ENCODE measurements at regions not wholly inside any gene's neighbourhood (a gene's known extent, or its start where the extent isn't known, plus 50 kb on each side); places are given as distances from the start of the nearest gene placed in this dataset.
"Not testable (repeated sequence)": the region's sequence is repeated elsewhere in the genome, so short reads cannot be mapped to it uniquely, and the experiment has no call there.

DNA sequence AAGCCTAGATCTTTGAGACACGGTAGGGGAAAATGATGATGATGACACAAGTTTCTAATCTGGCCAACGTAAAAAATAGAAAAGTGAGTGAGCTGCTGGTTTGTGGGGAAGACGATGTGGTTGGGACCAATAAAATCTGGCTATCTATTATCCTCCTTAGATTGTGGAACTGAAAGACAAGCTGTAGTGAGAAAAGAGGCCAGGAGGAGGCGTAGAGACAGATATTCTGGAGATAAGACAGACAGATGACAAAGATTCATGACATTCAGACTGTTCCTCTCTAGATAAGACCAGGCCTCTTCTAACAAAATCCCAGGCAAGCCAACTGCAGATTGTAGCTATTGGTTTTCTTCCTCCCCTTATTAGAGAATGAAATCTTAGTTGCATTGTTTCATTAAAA lies 376.3 kb upstream of the UBE2E3 start:
- Mint-ChIP-seq H3K36me3 (no peaks in the 10 kb centered on the region), H3K9me3 (no peaks in the 10 kb centered on the region), H3K4me1 (no peaks in the 10 kb centered on the region), H3K27me3 (ENCODE audit: low read depth in 3 of 3) (no peaks in the 10 kb centered on the region), H3K27ac (no peak overlapping the region), H3K4me3 (no peak overlapping the region)
- no peak for DNase-seq

GRCh38 chr2:180601016-180601415 lies 379.4 kb upstream of the UBE2E3 start:
- no peak overlapping the region for H3K4me3 Mint-ChIP-seq
- no peak overlapping the region for H3K27ac Mint-ChIP-seq
- no peaks in the 10 kb centered on the region for H3K27me3 Mint-ChIP-seq (ENCODE audit: low read depth in 3 of 3)
- H3K36me3 Mint-ChIP-seq: no peaks in the 10 kb centered on the region
- H3K4me1 Mint-ChIP-seq: no peaks in the 10 kb centered on the region
- no peaks in the 10 kb centered on the region for H3K9me3 Mint-ChIP-seq
- no peak for DNase-seq

DNA sequence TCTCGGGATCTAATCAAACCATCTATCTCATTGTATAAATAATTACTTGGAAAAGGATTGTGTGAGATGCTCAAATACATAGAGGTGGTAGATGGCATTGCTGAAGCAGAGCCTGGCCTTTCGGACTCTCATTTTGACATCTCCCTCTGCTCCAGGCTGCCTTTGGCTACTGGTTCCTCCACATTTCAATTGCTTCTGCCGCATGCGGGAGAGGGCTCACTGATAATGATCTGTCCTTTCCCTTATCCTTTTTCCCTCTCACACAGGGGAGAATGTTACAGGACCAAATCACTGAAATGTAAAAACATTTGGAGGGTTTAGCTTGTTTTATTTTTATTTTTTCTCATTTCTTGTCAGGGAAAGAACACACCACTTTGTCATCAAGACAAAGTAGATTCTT lies 380.6 kb upstream of the UBE2E3 start:
- H3K9me3 Mint-ChIP-seq: no peaks in the 10 kb centered on the region
- H3K4me3 Mint-ChIP-seq: no peak overlapping the region
- no peak overlapping the region for H3K27ac Mint-ChIP-seq
- H3K36me3 Mint-ChIP-seq: no peaks in the 10 kb centered on the region
- no peak for DNase-seq
- peaks cover 0 to 1% (median 0%) of the 10 kb centered on the region in 3 donors for H3K27me3 Mint-ChIP-seq (ENCODE audit: low read depth in 3 of 3)
- no peaks in the 10 kb centered on the region for H3K4me1 Mint-ChIP-seq

DNA sequence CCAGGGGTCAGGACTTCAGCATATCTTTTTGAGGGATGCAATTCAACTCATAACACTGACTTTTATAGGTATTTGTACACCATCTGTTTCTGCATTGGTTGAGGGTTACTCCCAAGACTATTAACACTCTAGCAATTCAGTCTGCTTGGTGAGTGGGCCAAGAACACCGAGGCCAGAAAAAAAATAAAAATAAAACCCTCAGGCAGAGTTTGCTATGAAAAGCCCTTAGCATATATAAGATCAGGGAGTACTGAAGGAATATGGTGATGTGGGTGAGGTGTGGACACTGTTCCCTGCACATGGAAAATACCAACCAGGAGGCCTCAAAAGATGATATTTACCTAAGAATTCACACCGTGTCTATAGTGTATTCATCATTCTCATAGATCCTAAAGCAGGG lies 383.2 kb upstream of the UBE2E3 start:
- Mint-ChIP-seq H3K27ac (no peak overlapping the region), H3K36me3 (no peaks in the 10 kb centered on the region), H3K4me1 (no peaks in the 10 kb centered on the region), H3K4me3 (no peak overlapping the region), H3K9me3 (peaks cover 0 to 1% (median 0%) of the 10 kb centered on the region in 6 donors), H3K27me3 (ENCODE audit: low read depth in 3 of 3) (peaks cover 0 to 1% (median 0%) of the 10 kb centered on the region in 3 donors)
- no peak for DNase-seq

- H3K4me3 Mint-ChIP-seq: no peak overlapping the region
- peaks cover 0 to under 1% of the 10 kb centered on the region in 2 donors for H3K4me1 Mint-ChIP-seq
- H3K27ac Mint-ChIP-seq: no peak overlapping the region
- H3K9me3 Mint-ChIP-seq: peaks cover 0 to 1% (median 0%) of the 10 kb centered on the region in 6 donors
- no peaks in the 10 kb centered on the region for H3K36me3 Mint-ChIP-seq
- no peak for DNase-seq
- peaks cover 0 to 1% (median 0%) of the 10 kb centered on the region in 3 donors for H3K27me3 Mint-ChIP-seq (ENCODE audit: low read depth in 3 of 3)
These were observed 384.0 kb upstream of the UBE2E3 start for GRCh38 chr2:180596453-180596852.

DNA sequence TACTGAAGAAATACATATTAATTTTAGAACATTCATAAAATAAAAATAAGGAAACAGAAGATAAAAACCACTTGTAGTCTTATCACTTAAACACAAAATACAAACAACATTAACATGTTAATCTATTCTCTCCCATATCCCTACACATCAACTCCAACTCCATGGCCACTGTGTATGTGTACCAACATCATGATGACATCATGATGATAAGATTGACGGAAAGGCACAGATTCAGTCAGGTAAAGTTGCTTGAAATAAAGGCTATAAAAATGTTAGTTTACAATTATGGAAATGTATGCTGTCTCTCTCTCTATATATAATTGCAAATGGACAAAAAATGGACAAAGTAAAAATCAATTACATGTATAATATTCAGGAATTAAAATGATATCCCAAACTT lies 388.5 kb upstream of the UBE2E3 start:
- Mint-ChIP-seq H3K27me3 (ENCODE audit: low read depth in 3 of 3) (peaks cover 0 to 4% (median 3%) of the 10 kb centered on the region in 3 donors), H3K36me3 (no peaks in the 10 kb centered on the region), H3K9me3 (peaks cover 0 to 7% (median 4%) of the 10 kb centered on the region in 6 donors), H3K4me3 (no peak overlapping the region), H3K27ac (no peak overlapping the region), H3K4me1 (peaks cover 0 to 2% of the 10 kb centered on the region in 2 donors)
- DNase-seq: no peak

DNA sequence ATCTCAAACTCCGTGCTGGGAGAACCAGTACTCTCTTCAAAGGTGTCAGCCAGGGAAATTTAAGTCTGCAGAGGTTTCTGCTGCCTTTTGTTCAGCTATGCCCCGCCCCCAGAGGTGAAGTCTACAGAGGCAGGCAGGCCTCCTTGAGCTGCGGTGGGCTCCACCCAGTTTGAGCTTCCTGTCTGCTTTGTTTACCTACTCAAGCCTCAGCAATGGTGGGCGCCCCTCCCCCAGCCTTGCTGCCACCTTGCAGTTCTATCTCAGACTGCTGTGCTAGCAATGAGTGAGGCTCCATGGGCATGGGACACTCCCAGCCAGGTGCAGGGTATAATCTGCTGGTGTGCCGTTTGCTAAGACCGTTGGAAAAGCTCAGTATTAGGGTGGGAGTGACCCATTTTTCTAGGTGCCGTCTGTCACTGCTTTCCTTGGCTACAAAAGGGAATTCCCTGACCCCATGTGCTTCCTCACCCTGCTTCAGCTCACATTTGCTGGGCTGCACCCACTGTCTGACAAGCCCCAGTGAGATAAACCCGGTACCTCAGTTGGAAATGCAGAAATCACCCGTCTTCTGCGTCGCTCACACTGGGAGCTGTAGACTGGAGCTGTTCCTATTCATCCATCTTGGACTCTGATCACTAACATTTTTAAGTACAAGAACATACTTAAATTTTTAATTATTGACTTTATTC lies 389.2 kb upstream of the UBE2E3 start:
- not testable (repeated sequence) for H3K27me3 Mint-ChIP-seq (ENCODE audit: low read depth in 3 of 3); H3K9me3 Mint-ChIP-seq; H3K27ac Mint-ChIP-seq; H3K4me3 Mint-ChIP-seq; H3K4me1 Mint-ChIP-seq; DNase-seq; H3K36me3 Mint-ChIP-seq

- Mint-ChIP-seq H3K9me3 (peaks cover 0 to 6% (median 1%) of the 10 kb centered on the region in 6 donors), H3K27ac (no peak overlapping the region)
- no peak for DNase-seq
These were observed 396.8 kb upstream of the UBE2E3 start for GRCh38 chr2:180583441-180584140.

DNA sequence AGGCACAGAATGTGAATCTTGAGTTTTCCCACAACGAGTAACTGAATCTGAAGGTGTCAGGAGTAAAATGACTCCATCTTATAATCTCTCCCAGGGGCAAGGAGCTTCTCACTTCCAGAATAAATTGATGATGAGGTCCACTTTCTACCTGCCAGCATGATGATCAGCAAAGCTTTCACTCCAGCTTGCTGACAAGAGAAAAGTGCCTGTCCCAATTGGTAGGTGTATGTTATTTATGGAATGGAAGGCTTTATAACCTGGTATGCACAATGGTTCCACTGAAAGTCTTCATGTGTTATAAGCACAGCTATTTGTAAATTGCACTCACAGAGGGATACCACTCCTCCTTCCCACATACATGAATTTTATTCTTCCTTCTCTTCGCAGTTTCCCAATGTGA lies 401.0 kb upstream of the UBE2E3 start:
- H3K36me3 Mint-ChIP-seq: no peaks in the 10 kb centered on the region
- peaks cover 0 to 3% (median 2%) of the 10 kb centered on the region in 3 donors for H3K27me3 Mint-ChIP-seq (ENCODE audit: low read depth in 3 of 3)
- H3K4me1 Mint-ChIP-seq: no peaks in the 10 kb centered on the region
- no peak overlapping the region for H3K27ac Mint-ChIP-seq
- DNase-seq: no peak
- H3K9me3 Mint-ChIP-seq: no peaks in the 10 kb centered on the region
- H3K4me3 Mint-ChIP-seq: no peak overlapping the region

More at GRCh38 chr2:180583441-180584140, 396.8 kb upstream of the UBE2E3 start:
- H3K27me3 Mint-ChIP-seq (ENCODE audit: low read depth in 3 of 3): peaks cover 0 to 2% (median 2%) of the 10 kb centered on the region in 3 donors
- H3K4me3 Mint-ChIP-seq: no peak overlapping the region
- H3K36me3 Mint-ChIP-seq: no peaks in the 10 kb centered on the region
- no peaks in the 10 kb centered on the region for H3K4me1 Mint-ChIP-seq

DNA sequence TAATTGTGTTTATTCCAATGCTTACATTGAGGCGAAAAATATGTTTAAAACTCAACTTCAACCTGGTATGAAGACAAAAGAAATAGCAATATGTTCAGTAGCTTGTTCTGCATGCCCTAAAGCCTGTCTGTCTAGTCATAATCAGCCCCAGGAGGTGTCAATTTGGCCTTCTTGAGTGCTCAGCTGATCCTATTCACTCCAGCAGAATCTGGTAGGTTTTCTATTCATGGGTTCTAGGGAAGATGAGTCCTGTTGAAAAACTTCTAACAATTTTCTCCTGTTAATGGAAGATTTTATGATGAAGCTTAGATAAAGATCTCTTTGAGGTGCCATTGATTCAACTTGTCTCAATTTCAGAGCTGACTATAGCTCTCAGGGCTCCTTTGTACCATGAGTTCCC lies 402.0 kb upstream of the UBE2E3 start:
- Mint-ChIP-seq H3K27me3 (ENCODE audit: low read depth in 3 of 3) (peaks cover 0 to 3% (median 0%) of the 10 kb centered on the region in 3 donors), H3K36me3 (no peaks in the 10 kb centered on the region), H3K27ac (no peak overlapping the region), H3K4me3 (no peak overlapping the region), H3K9me3 (no peaks in the 10 kb centered on the region), H3K4me1 (no peaks in the 10 kb centered on the region)
- no peak for DNase-seq

GRCh38 chr2:180577567-180577966 lies 402.8 kb upstream of the UBE2E3 start:
- H3K36me3 Mint-ChIP-seq: no peaks in the 10 kb centered on the region
- H3K4me1 Mint-ChIP-seq: no peaks in the 10 kb centered on the region
- no peak overlapping the region for H3K4me3 Mint-ChIP-seq
- no peaks in the 10 kb centered on the region for H3K9me3 Mint-ChIP-seq
- DNase-seq: no peak
- peaks cover 0 to 4% (median 0%) of the 10 kb centered on the region in 3 donors for H3K27me3 Mint-ChIP-seq (ENCODE audit: low read depth in 3 of 3)
- no peak overlapping the region for H3K27ac Mint-ChIP-seq

- no peak overlapping the region for H3K27ac Mint-ChIP-seq
- no peak overlapping the region for H3K4me3 Mint-ChIP-seq
- H3K4me1 Mint-ChIP-seq: no peaks in the 10 kb centered on the region
- peaks cover 0 to 6% (median 0%) of the 10 kb centered on the region in 3 donors for H3K27me3 Mint-ChIP-seq (ENCODE audit: low read depth in 3 of 3)
- peaks cover 0 to 3% (median 0%) of the 10 kb centered on the region in 6 donors for H3K9me3 Mint-ChIP-seq
- no peaks in the 10 kb centered on the region for H3K36me3 Mint-ChIP-seq
- DNase-seq: no peak
These were observed 406.5 kb upstream of the UBE2E3 start for GRCh38 chr2:180573951-180574350.

DNA sequence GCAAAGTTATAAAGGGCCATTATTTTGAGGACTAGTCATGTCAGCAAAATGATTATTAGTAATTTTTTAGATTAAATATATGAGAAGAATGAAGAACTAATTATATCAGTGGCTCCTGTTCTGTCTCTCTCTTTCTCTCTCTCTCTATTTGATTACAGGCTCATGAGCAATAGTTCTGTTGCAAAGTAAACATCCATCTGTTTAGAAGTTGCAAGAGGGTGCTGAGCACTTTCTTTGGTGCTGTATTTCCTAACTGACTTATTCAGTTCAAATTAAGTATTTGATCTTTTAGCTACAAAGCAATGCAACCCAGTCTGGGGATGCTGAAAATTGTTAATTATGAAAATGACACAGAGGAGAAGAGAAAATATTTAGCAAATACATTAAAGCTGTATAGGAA lies 408.1 kb upstream of the UBE2E3 start:
- peaks cover 0 to 3% (median 0%) of the 10 kb centered on the region in 3 donors for H3K27me3 Mint-ChIP-seq (ENCODE audit: low read depth in 3 of 3)
- H3K4me1 Mint-ChIP-seq: no peaks in the 10 kb centered on the region
- no peak for DNase-seq
- H3K27ac Mint-ChIP-seq: no peak overlapping the region
- no peak overlapping the region for H3K4me3 Mint-ChIP-seq
- H3K36me3 Mint-ChIP-seq: no peaks in the 10 kb centered on the region
- H3K9me3 Mint-ChIP-seq: peaks cover 0 to 3% (median 0%) of the 10 kb centered on the region in 6 donors

GRCh38 chr2:180571559-180571958 lies 408.8 kb upstream of the UBE2E3 start:
- Mint-ChIP-seq H3K27me3 (ENCODE audit: low read depth in 3 of 3) (peaks cover 0 to 3% (median 0%) of the 10 kb centered on the region in 3 donors), H3K36me3 (no peaks in the 10 kb centered on the region), H3K9me3 (peaks cover 0 to 3% (median 0%) of the 10 kb centered on the region in 6 donors), H3K4me1 (no peaks in the 10 kb centered on the region), H3K4me3 (no peak overlapping the region), H3K27ac (no peak overlapping the region)
- DNase-seq: no peak
